ENCODE measurements at regions not wholly inside any gene's neighbourhood (a gene's known extent, or its start where the extent isn't known, plus 50 kb on each side); places are given as distances from the start of the nearest gene placed in this dataset.

DNA sequence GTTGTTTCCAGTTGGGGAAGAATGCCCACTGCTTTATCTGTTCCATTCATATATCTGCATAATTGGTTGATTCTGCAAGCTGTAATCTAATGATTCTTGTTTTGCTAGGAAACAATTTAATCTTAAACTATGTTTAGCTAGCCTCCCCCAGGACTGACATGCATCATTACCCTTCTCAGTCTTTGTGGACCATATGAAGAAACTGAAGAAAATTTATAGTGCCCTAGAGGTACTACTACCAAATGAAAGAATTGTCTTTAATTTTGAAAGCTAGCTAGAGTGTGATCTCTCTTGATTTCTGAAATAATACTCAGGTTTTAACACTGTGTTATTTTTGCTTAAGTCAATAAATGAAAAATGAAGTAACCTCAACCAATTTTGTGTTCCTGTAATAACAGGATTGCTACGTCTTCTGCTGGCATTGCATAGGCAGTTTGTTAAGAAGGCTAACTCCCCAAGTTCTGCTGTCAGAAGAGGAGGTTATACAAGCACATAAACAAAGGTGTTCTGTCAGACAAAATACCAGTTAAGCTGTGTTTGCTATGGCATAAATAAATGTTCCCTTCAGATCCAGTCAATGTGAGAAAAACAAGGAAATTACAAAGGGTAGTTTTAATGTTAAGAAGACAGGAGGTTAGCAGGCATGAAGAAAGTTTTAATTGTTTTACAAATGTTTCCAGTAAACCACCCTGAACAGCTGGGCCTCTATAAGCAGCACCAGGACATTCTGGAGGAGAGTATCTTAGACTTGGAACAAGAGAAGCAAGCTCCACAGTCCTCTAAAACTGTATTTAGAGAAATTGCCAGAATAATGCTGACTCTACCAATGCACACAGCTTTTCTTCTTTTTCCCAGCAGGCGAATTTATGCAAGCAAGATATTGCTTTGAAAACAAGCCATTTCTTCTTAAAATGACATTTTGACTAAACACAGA lies 90.3 kb upstream of the CTTNBP2 start:
- Histone ChIP-seq H3K4me3 (ENCODE audit: insufficient read depth, low read length, poor library complexity, severe bottlenecking) (no peak overlapping the region), H2AFZ (ENCODE audit: low read depth, low read length, severe bottlenecking) (no peak overlapping the region), H3K27me3 (ENCODE audit: low read length) (no peaks in the 10 kb centered on the region), H3K36me3 (ENCODE audit: low read length) (no peaks in the 10 kb centered on the region), H4K20me1 (ENCODE audit: low read depth, low read length) (no peaks in the 10 kb centered on the region), H3K9ac (ENCODE audit: low read length) (no peak overlapping the region), H3K4me2 (ENCODE audit: low read depth, low read length, poor library complexity, severe bottlenecking) (no peak overlapping the region), H3K9me2 (replicated peaks; ENCODE audit: insufficient read depth, low read length) (no peaks in the 10 kb centered on the region), H3F3A (ENCODE audit: insufficient read depth) (no peaks in the 10 kb centered on the region), H3K79me2 (ENCODE audit: insufficient read depth, low read length) (no peaks in the 10 kb centered on the region), H3K9me3 (ENCODE audit: insufficient read depth, low read length) (no peaks in the 10 kb centered on the region), H3K27ac (ENCODE audit: low read depth, low read length) (no peak overlapping the region)
- TF ChIP-seq, protein P1, sequence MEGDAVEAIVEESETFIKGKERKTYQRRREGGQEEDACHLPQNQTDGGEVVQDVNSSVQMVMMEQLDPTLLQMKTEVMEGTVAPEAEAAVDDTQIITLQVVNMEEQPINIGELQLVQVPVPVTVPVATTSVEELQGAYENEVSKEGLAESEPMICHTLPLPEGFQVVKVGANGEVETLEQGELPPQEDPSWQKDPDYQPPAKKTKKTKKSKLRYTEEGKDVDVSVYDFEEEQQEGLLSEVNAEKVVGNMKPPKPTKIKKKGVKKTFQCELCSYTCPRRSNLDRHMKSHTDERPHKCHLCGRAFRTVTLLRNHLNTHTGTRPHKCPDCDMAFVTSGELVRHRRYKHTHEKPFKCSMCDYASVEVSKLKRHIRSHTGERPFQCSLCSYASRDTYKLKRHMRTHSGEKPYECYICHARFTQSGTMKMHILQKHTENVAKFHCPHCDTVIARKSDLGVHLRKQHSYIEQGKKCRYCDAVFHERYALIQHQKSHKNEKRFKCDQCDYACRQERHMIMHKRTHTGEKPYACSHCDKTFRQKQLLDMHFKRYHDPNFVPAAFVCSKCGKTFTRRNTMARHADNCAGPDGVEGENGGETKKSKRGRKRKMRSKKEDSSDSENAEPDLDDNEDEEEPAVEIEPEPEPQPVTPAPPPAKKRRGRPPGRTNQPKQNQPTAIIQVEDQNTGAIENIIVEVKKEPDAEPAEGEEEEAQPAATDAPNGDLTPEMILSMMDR (IDR thresholded peaks at IDR 0.05; ENCODE audit: insufficient read depth, low read length, poor library complexity, severe bottlenecking), result no peak
- no peak for TF ChIP-seq EZH2phosphoT487 (conservative IDR thresholded peaks at IDR 0.05; ENCODE audit: low read length)

- Histone ChIP-seq H4K20me1 (ENCODE audit: low read depth, low read length) (no peaks in the 10 kb centered on the region), H3K27ac (ENCODE audit: low read depth, low read length) (no peak overlapping the region), H3K79me2 (ENCODE audit: insufficient read depth, low read length) (no peaks in the 10 kb centered on the region), H3K36me3 (ENCODE audit: low read length) (no peaks in the 10 kb centered on the region), H3K4me2 (ENCODE audit: low read depth, low read length, poor library complexity, severe bottlenecking) (no peak overlapping the region), H3K4me3 (ENCODE audit: insufficient read depth, low read length, poor library complexity, severe bottlenecking) (no peak overlapping the region), H3K27me3 (ENCODE audit: low read length) (no peaks in the 10 kb centered on the region), H3K9me3 (ENCODE audit: insufficient read depth, low read length) (no peaks in the 10 kb centered on the region), H3K9me2 (replicated peaks; ENCODE audit: insufficient read depth, low read length) (no peaks in the 10 kb centered on the region), H3K9ac (ENCODE audit: low read length) (no peak overlapping the region), H2AFZ (ENCODE audit: low read depth, low read length, severe bottlenecking) (no peak overlapping the region), H3F3A (ENCODE audit: insufficient read depth) (no peaks in the 10 kb centered on the region)
- no peak for TF ChIP-seq EZH2phosphoT487 (conservative IDR thresholded peaks at IDR 0.05; ENCODE audit: low read length)
- TF ChIP-seq, protein P1 (IDR thresholded peaks at IDR 0.05; ENCODE audit: insufficient read depth, low read length, poor library complexity, severe bottlenecking), result no peak
Observed at GRCh38 chr7:117970801-117971200, 97.6 kb upstream of the CTTNBP2 start.

- Histone ChIP-seq H3K4me3 (ENCODE audit: insufficient read depth, low read length, poor library complexity, severe bottlenecking) (no peak overlapping the region), H3K27me3 (ENCODE audit: low read length) (no peaks in the 10 kb centered on the region), H3K9me2 (replicated peaks; ENCODE audit: insufficient read depth, low read length) (no peaks in the 10 kb centered on the region), H3K79me2 (ENCODE audit: insufficient read depth, low read length) (no peaks in the 10 kb centered on the region), H3K9ac (ENCODE audit: low read length) (no peak overlapping the region), H3K36me3 (ENCODE audit: low read length) (no peaks in the 10 kb centered on the region), H3K4me2 (ENCODE audit: low read depth, low read length, poor library complexity, severe bottlenecking) (no peak overlapping the region), H3F3A (ENCODE audit: insufficient read depth) (no peaks in the 10 kb centered on the region), H3K27ac (ENCODE audit: low read depth, low read length) (no peak overlapping the region), H3K9me3 (ENCODE audit: insufficient read depth, low read length) (no peaks in the 10 kb centered on the region), H4K20me1 (ENCODE audit: low read depth, low read length) (no peaks in the 10 kb centered on the region), H2AFZ (ENCODE audit: low read depth, low read length, severe bottlenecking) (no peak overlapping the region)
- TF ChIP-seq, protein P1 (IDR thresholded peaks at IDR 0.05; ENCODE audit: insufficient read depth, low read length, poor library complexity, severe bottlenecking), result no peak
- TF ChIP-seq EZH2phosphoT487 (conservative IDR thresholded peaks at IDR 0.05; ENCODE audit: low read length), result no peak
Observed at GRCh38 chr7:117971556-117972244, 98.5 kb upstream of the CTTNBP2 start.
